ENCODE measurements at regions not wholly inside any gene's neighbourhood (a gene's known extent, or its start where the extent isn't known, plus 50 kb on each side); places are given as distances from the start of the nearest gene placed in this dataset.

- no peak for DNase-seq (ENCODE audit: low read depth)
Measured at GRCh38 chr13:84570831-84571230, 688.6 kb upstream of the SLITRK1 start.

GRCh38 chr13:84569366-84569765, 687.1 kb upstream of the SLITRK1 start:
- no peak for DNase-seq (ENCODE audit: low read depth)

DNA sequence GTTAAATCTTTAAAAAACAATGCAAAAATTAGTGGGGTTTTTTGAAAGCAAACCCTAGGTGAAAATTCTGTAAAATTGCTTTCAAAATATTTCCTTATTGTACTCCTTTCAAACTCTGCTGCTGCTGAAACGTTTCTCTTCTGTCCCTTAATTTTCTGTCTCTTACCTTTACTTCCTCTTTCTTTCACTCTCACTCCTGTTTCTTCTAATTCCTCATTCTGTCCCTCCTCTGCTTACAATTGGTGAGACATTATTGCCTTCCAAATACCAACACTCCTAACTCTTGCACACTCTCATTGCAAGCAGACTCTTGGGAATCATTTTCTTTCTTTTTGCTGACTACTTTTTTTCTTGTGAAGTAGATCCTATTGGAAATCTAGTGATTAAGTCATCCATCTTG, 685.6 kb upstream of the SLITRK1 start:
- DNase-seq (ENCODE audit: low read depth) = no peak

DNA sequence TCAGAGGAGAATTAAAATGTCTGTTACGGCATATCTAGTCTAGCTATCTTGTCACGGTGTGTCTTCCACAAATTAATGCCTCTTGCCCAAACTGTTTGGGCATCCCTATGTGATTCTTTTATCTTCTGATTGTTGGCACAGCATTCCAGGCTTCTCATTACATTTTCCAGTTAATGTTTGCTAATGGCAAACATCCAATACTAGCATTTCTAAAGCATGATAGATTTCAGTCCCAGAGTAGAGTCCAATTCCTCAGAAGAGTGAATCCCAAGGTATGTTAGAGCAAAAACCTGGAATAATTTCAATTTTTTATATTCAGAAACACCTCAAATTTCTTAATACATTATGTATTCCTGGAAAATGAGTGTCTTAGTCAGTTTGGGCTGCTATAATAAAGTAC, 684.5 kb upstream of the SLITRK1 start:
- DNase-seq (ENCODE audit: low read depth) = no peak

GRCh38 chr13:84563611-84564010, 681.3 kb upstream of the SLITRK1 start:
- DNase-seq (ENCODE audit: low read depth) = no peak

DNA sequence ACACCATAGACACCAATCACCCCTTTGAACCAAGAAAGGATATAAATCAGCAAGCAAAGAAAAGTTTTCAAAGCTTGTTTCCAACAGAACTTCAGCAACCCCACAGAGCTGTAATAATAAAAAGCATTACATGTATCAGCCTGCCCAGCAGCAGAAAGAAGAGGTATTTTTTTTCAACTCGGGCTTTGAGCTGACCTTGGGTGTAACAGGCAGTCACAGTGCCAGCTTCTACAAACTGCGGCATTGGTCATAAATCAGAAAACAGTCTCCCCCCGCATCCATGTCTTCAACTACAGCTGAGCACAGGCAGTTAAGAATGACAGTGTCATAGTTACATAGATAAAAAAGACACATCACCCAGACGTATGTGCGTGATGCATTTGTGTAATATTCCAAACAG, 671.0 kb upstream of the SLITRK1 start:
- DNase-seq (ENCODE audit: low read depth) = no peak

DNA sequence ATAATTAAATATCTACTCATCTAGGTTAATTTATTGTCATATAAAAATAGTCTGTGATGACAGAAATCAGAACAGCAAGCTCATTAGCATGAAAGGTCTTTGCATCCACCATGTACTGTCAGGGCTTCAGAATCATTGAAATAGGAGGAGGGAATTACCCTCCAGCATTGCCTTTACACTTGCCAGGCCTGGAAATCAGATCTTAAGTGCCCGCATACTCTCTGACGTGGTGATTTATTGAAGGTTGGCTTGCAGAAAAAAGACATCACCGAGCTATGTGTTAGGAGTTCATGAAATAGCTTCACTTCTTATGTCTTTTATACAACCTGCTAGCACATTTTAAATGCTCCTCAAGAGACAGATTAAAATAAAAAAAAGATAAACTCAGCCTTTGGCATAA, 661.7 kb upstream of the SLITRK1 start:
- no peak for DNase-seq (ENCODE audit: low read depth)

GRCh38 chr13:84542348-84542747, 660.1 kb upstream of the SLITRK1 start:
- no peak for DNase-seq (ENCODE audit: low read depth)

DNA sequence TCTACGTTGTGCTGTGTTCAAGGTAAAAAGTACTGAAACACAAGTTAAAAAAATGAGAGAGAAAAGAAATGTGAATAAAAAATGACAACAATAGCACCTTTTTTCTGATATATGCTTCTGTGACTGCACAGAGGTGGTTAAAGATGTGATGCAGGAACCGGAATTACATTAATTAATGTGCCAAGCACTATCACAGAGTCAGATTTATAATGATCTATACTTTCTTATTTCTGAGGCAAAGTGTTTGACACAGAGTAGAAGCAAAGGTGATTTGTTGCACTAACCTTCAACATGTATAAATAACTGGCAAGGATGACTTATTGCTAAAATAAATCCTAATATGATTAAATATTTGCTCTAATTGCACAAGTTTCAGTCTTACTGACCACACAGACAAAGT, 654.6 kb upstream of the SLITRK1 start:
- DNase-seq (ENCODE audit: low read depth) = no peak

DNA sequence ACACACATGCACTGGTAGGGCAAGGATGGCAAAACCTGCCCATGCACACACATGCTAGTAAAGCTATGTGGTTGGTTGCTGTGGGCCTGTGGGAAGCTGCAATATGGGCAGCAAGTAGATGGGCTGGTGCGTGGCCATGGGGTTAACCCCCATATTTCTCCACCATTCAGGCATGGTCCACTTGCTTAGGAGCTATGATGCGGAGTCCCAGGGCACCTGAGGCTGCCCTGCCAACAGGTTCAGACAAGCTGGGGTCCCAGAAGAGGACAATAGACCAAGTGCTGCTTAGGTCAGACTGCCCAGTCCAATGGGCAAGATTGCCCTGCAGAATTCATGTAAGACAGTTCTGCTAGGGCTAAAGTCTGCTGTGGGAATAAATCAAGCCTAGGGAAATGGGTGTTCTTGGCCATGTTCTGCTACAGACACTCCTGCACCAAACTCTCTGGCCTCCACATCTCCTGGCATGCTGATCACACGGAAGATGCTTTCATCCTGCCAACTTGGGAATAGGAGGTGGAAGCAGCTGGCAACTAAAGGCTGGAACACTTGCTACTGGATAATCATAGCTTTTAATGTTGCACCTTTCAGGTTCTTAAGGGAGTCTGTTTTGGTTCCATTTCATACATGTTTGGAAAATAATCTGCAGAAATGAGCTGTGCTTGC, 646.3 kb upstream of the SLITRK1 start:
- no peak for DNase-seq (ENCODE audit: low read depth)

- no peak for DNase-seq (ENCODE audit: low read depth)
Measured at GRCh38 chr13:84525865-84526264, 643.6 kb upstream of the SLITRK1 start.

- no peak for DNase-seq (ENCODE audit: low read depth)
Measured at GRCh38 chr13:84524586-84524985, 642.3 kb upstream of the SLITRK1 start.

DNA sequence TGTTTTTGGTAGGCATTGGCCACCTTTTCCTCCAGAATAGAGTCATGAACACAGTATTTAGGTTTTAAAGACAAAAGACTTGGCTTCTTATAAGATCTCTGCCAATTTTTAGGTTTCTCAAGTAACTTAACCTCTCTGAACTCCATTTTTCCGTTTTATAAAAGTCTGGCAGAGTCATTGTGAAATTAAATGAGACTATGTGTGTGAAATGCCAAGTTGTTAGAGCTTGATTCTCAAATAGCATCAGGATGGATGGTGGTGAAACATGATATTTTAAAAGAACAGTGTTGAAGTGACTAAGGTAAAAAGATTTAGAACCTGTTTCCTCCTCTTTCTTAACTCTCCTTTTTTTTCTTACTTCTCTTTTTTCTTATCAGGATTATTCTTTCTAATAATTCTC, 617.7 kb upstream of the SLITRK1 start:
- no peak for DNase-seq (ENCODE audit: low read depth)

GRCh38 chr13:84497613-84498012, 615.3 kb upstream of the SLITRK1 start:
- no peak for DNase-seq (ENCODE audit: low read depth)

- no peak for DNase-seq (ENCODE audit: low read depth)
Measured at GRCh38 chr13:84491952-84492351, 609.7 kb upstream of the SLITRK1 start.

DNA sequence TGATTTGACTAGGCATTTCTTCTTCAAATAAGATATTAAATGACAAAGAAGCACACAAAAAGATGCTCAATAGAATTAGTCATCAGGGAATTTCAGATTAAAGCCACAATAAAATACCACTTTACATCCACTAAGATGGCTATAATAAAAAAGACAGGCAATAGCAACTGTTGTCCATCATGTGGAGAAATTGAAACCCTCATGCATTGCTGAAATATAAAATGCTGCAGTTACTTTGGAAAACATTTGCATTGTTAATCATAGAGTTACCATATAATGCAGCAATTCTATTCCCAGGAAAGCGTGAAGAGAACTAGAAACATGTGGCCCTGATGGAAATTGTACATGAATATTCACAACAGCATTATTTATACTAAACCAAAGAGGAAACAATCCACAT, 605.5 kb upstream of the SLITRK1 start:
- no peak for DNase-seq (ENCODE audit: low read depth)

- DNase-seq (ENCODE audit: low read depth) = no peak
Measured at GRCh38 chr13:84481958-84482357, 599.7 kb upstream of the SLITRK1 start.

- DNase-seq (ENCODE audit: low read depth) = no peak
Measured at GRCh38 chr13:84479656-84480055, 597.4 kb upstream of the SLITRK1 start.

- no peak for DNase-seq (ENCODE audit: low read depth)
Measured at GRCh38 chr13:84470528-84470927, 588.3 kb upstream of the SLITRK1 start.

GRCh38 chr13:84466461-84466860, 584.2 kb upstream of the SLITRK1 start:
- DNase-seq (ENCODE audit: low read depth) = no peak

DNA sequence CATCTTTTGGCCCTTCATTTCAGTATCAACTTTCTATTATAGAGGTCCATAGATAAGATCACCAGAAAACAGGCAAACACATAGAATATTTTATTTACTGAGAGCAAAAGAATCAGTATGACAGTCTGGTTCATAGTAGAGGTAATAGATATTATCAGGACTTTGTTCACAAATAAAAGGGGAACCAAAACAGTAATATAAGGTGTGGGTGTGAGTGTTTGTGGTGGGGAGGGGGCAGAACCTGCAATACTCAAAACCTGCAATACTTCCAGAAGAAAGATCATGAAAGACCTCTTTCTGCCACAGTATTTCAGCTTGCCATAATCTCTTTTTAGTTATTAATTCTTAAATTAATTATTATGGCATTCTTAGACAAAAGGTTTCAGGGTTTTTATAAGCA, 578.7 kb upstream of the SLITRK1 start:
- no peak for DNase-seq (ENCODE audit: low read depth)

DNA sequence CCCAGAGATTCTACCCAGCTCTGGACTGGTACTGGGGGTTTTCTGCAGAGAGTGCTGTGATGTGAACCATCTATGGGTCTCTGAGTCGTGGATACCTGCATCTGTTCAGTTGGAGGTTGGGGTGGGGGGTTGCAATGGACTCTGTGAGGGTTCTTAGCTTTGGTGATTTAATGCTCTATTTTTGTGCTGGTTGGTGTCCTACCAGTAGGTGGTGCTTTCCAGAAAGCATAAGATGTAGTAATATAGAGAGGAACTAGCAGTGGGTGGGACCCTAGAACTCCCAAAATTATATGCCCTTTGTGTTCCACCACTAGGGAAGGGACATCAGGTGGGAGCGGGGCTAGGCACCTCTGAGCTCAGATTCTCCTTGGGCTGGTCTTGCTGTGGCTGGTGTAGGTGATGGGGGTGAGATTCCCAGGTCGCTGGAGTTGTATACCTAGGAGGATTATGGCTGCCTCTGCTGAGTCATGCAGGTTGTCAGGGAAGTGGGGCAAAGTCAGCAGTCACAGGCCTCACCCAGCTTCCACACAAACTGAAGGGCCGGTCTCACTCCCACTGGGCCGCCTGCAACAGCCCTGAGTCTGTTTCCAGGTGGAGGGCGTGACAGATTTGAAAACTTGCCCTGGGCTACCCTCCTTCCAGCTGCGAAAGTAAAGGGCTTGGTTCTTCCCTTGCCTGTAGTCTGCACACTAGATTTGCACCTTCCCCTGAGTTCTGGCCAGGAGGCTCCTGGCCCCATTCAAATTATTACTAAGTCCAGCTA, 573.0 kb upstream of the SLITRK1 start:
- DNase-seq (ENCODE audit: low read depth) = no peak

GRCh38 chr13:84447640-84447978, 565.3 kb upstream of the SLITRK1 start:
- no peak for DNase-seq (ENCODE audit: low read depth)

All from stimulated activated CD8-positive, alpha-beta memory T cell treated with anti-CD3 and anti-CD28 coated beads, Interleukin-4, amount 100 ng/mL, for 24 hours (primary cell).